IMR-90 (cell line): ENCODE measurements at regions not wholly inside any gene's neighbourhood (a gene's known extent, or its start where the extent isn't known, plus 50 kb on each side); places are given as distances from the start of the nearest gene placed in this dataset.
A peak's percentile ranks its signal among the peaks of the same experiment; 100 is the strongest.

ENCODE experiments used
- ATAC-seq: fragments of 200-7000 bp; cut with Tn5 transposase; 2 replicates; pipeline ENCODE4 v1.9.1; 2020; ENCODE audit warnings: low read depth, mild to moderate bottlenecking, moderate library complexity
- BruUV-seq: library from RNA; stranded (reverse); fragments of 400-500 nt; replicated peaks from 2 replicates; lab custom pipeline; 2021; lab: Mats Ljungman, UMichigan
- CTCF ChIA-PET: fragments of 300-600 bp; formaldehyde crosslinking; extraction: SDS; loops from one replicate; lab custom pipeline; 2021; ENCODE audit warnings: antibody characterized with exemption; lab: Yijun Ruan, JAX
- POLR2A ChIA-PET: fragments of 300-600 bp; sonication (Branson Sonifier 250); formaldehyde crosslinking; loops from one replicate; lab custom pipeline; 2022; ENCODE audit warnings: antibody characterized with exemption; ENCODE audit not compliant: unreplicated experiment; lab: Charles Lee
- DNase-seq: peaks from one replicate; pipeline ENCODE4 v3.0.0; 2013
- H2AFZ ChIP-seq: replicated peaks from 2 replicates; pipeline ENCODE3; 2013; ENCODE audit warnings: low read length, mild to moderate bottlenecking; ENCODE audit not compliant: poor library complexity
- H2AK5ac ChIP-seq: 2 replicates; pipeline ENCODE4 v1.6.1; 2013; ENCODE audit warnings: low read depth, low read length, inconsistent platforms
- H2AK9ac ChIP-seq: replicated peaks from 2 replicates; pipeline ENCODE3; 2013; ENCODE audit warnings: mild to moderate bottlenecking, low read depth, low read length, moderate library complexity; ENCODE audit not compliant: poor library complexity
- H2BK120ac ChIP-seq: 2 replicates; pipeline ENCODE4 v1.6.1; 2013; ENCODE audit warnings: low read depth, low read length, inconsistent platforms
- H2BK15ac ChIP-seq: 3 replicates; pipeline ENCODE4 v1.6.1; 2013; ENCODE audit warnings: low read depth, low read length, inconsistent platforms
- H2BK20ac ChIP-seq: 2 replicates; pipeline ENCODE4 v1.6.1; 2013; ENCODE audit warnings: low read depth, mild to moderate bottlenecking, inconsistent platforms, low read length, moderate library complexity
- H2BK5ac ChIP-seq: 2 replicates; pipeline ENCODE4 v1.6.1; 2013; ENCODE audit warnings: mild to moderate bottlenecking, low read depth, low read length, inconsistent platforms; ENCODE audit not compliant: poor library complexity, severe bottlenecking
- H3K14ac ChIP-seq: replicated peaks from 2 replicates; pipeline ENCODE4 v1.6.1; 2013; ENCODE audit warnings: low read depth, low read length, inconsistent platforms
- H3K18ac ChIP-seq: 2 replicates; pipeline ENCODE4 v1.6.1; 2013; ENCODE audit warnings: low read depth, low read length, control low read depth
- H3K23ac ChIP-seq: 2 replicates; pipeline ENCODE4 v1.6.1; 2013; ENCODE audit warnings: low read depth, low read length, inconsistent platforms
- H3K27ac ChIP-seq: 2 replicates; pipeline ENCODE4 v1.5.1; 2013; ENCODE audit warnings: mild to moderate bottlenecking, control low read depth, low read length; ENCODE audit not compliant: insufficient read depth
- H3K27me3 ChIP-seq: 2 replicates; pipeline ENCODE4 v1.6.1; 2013; ENCODE audit warnings: low read length; ENCODE audit not compliant: control insufficient read depth, insufficient read depth
- H3K36me3 ChIP-seq: 2 replicates; pipeline ENCODE4 v1.6.1; 2013; ENCODE audit warnings: low read length, mixed read lengths; ENCODE audit not compliant: control insufficient read depth, insufficient read depth
- H3K4ac ChIP-seq: 2 replicates; pipeline ENCODE4 v1.6.1; 2013; ENCODE audit warnings: low read depth, low read length, inconsistent platforms
- H3K4me1 ChIP-seq: 2 replicates; pipeline ENCODE4 v1.6.1; 2013; ENCODE audit warnings: low read length, mixed read lengths; ENCODE audit not compliant: control insufficient read depth, insufficient read depth
- H3K4me2 ChIP-seq: 2 replicates; pipeline ENCODE4 v1.6.1; 2013; ENCODE audit warnings: low read depth, mild to moderate bottlenecking, control low read depth, low read length, moderate library complexity
- H3K4me3 ChIP-seq: 2 replicates; pipeline ENCODE4 v1.5.1; 2013; ENCODE audit warnings: low read depth, mild to moderate bottlenecking, control low read depth, low read length, moderate library complexity; ENCODE audit not compliant: insufficient read depth
- H3K56ac ChIP-seq: 2 replicates; pipeline ENCODE4 v1.6.1; 2013; ENCODE audit warnings: low read length, inconsistent platforms; ENCODE audit not compliant: insufficient read depth; ENCODE audit errors: extremely low read depth
- H3K79me1 ChIP-seq, 2 experiments: 2 replicates each; pipeline ENCODE4 v1.6.1; 2013; ENCODE audit warnings: low read length in 2 of 2, inconsistent platforms in 1 of 2, low read depth in 1 of 2
- H3K9ac ChIP-seq: 2 replicates; pipeline ENCODE4 v1.6.1; 2013; ENCODE audit warnings: low read depth, low read length, control low read depth
- H3K9me1 ChIP-seq: 2 replicates; pipeline ENCODE4 v1.6.1; 2013; ENCODE audit warnings: low read length, inconsistent platforms; ENCODE audit not compliant: insufficient read depth
- H3K9me3 ChIP-seq: 2 replicates; pipeline ENCODE4 v1.6.1; 2013; ENCODE audit warnings: low read length; ENCODE audit not compliant: control insufficient read depth, insufficient read depth
- H4K20me1 ChIP-seq: 2 replicates; pipeline ENCODE4 v1.6.1; 2013; ENCODE audit warnings: low read length, inconsistent platforms; ENCODE audit not compliant: insufficient read depth
- H4K5ac ChIP-seq: 2 replicates; pipeline ENCODE4 v1.6.1; 2013; ENCODE audit warnings: mild to moderate bottlenecking, low read depth, low read length, control low read depth
- H4K8ac ChIP-seq, 2 experiments: 2 replicates each; pipeline ENCODE4 v1.6.1; 2013; ENCODE audit warnings: low read depth in 2 of 2, low read length in 2 of 2, control low read depth in 1 of 2, inconsistent platforms in 1 of 2
- H4K91ac ChIP-seq: 2 replicates; pipeline ENCODE4 v1.6.1; 2013; ENCODE audit warnings: low read depth, low read length, inconsistent platforms; ENCODE audit not compliant: insufficient read depth
- CEBPB ChIP-seq: IDR thresholded peaks from 2 replicates; pipeline ENCODE4 v1.6.1; 2012; ENCODE audit warnings: low read depth, low read length, improper control_type of control experiment
- FOS ChIP-seq: fragments of 150-350 bp; IDR thresholded peaks from 2 replicates; pipeline ENCODE4 v1.6.1; 2016; ENCODE audit warnings: low read depth, low read length
- NFE2L2 ChIP-seq: fragments of 150-350 bp; IDR thresholded peaks from 2 replicates; pipeline ENCODE4 v1.6.1; 2016; ENCODE audit warnings: low read depth, mild to moderate bottlenecking, low read length
- POLR2A ChIP-seq: IDR thresholded peaks from 2 replicates; pipeline ENCODE4 v1.6.1; 2012; ENCODE audit warnings: mild to moderate bottlenecking, low read depth, low read length
- SMC3 ChIP-seq: fragments of 150-350 bp; IDR thresholded peaks from 2 replicates; pipeline ENCODE4 v1.6.1; 2016; ENCODE audit warnings: low read depth, mild to moderate bottlenecking, antibody characterized with exemption, low read length, moderate library complexity
- USF2 ChIP-seq: fragments of 150-350 bp; IDR thresholded peaks from 2 replicates; pipeline ENCODE4 v1.6.1; 2017; ENCODE audit warnings: mild to moderate bottlenecking, antibody characterized with exemption, low read length, low read depth
- WGBS, 2 experiments: methylation state at CpG; one replicate each; pipeline versions ENCODE4 v1.1.5 to v1.1.7; 2013; ENCODE audit warnings: missing lambda C conversion rate in 2 of 2; ENCODE audit not compliant: insufficient read length in 1 of 2; ENCODE audit errors: extremely low coverage in 2 of 2; 5-methylcytosine and 5-hydroxymethylcytosine counted together
- dilution Hi-C: fragments of 300-500 bp; cut with HindIII; formaldehyde crosslinking; loops from one replicate; pipeline ENCODE4 v1.14.3; 2018; ENCODE audit warnings: low sequenced_read_pairs; ENCODE audit not compliant: unreplicated experiment
- in situ Hi-C: fragments of 300-500 bp; cut with MboI; formaldehyde crosslinking; loops from 3 replicates; pipeline ENCODE4 v1.14.3; 2019; ENCODE audit warnings: low sequenced_read_pairs, inconsistent platforms, mixed read lengths
- intact Hi-C: fragments of 100-400 bp; cut with micrococcal nuclease; formaldehyde crosslinking; loops from 2 replicates; pipeline ENCODE4 v1.10.0; 2022

- Histone ChIP-seq H4K20me1 (peaks cover 3% of the 10 kb centered on the region; the same call in 1 of the 2 replicates), H4K91ac (no peak overlapping the region), H2AFZ (no peak overlapping the region), H3K4me1 (peaks cover 6% of the 10 kb centered on the region; the same call in 1 of the 2 replicates), H4K8ac (no peak overlapping the region), H3K23ac (no peak overlapping the region), H3K27ac (no peak overlapping the region), H2BK5ac (no peak overlapping the region), H3K4ac (no peak overlapping the region), H3K9me1 (no peaks in the 10 kb centered on the region), H2BK20ac (no peak overlapping the region), H3K14ac (no peak overlapping the region), H2AK9ac (peak overlapping the region; percentile 19), H3K9me3 (peaks cover 8% of the 10 kb centered on the region), H3K9ac (no peak overlapping the region), H2BK120ac (no peak overlapping the region), H2BK15ac (no peak overlapping the region), H3K4me2 (no peak overlapping the region), H3K4me3 (no peak overlapping the region), H3K18ac (no peak overlapping the region), H3K36me3 (no peaks in the 10 kb centered on the region), H3K79me1 (no peaks in the 10 kb centered on the region), H3K27me3 (peaks cover 43% of the 10 kb centered on the region), H2AK5ac (0 out of 2 replicates have a peak overlapping the region, but pooled peaks have one; percentile 5), H3K56ac (no peak overlapping the region), H4K5ac (no peak overlapping the region)
- in situ Hi-C loops, result no loop called here
- DNase-seq (no peak), ATAC-seq (no peak)
- POLR2A ChIA-PET, result no interaction called here
- dilution Hi-C loops, result no loop called here
- WGBS, 2 experiments, result no CpG with 5 or more reads among the region's 1 CpG
- TF ChIP-seq POLR2A (no peak), NFE2L2 (no peak), FOS (no peak), SMC3 (no peak), USF2 (no peak), CEBPB (no peak)
- CTCF ChIA-PET, result no interaction called here
- intact Hi-C loops, result no loop called here
- BruUV-seq, result no TSS peak
Observed at GRCh38 chr10:79014796-79015195, 54.0 kb upstream of the ZMIZ1 start.
